K562 (cell line): ENCODE measurements at regions not wholly inside any gene's neighbourhood (a gene's known extent, or its start where the extent isn't known, plus 50 kb on each side); places are given as distances from the start of the nearest gene placed in this dataset.

Source experiments
- JUN ChIP-seq, 2 experiments: sonication (generic) in 1 of 2; formaldehyde crosslinking in 1 of 2; IDR thresholded peaks; 2 replicates each; pipeline versions ENCODE4 v1.6.1 to v1.8.0; 2012 to 2022; ENCODE audit warnings: borderline replicate concordance in 2 of 2, mild to moderate bottlenecking in 2 of 2, improper control_type of control experiment in 1 of 2, low read depth in 1 of 2, low read length in 1 of 2, missing genetic modification reagents in 1 of 2
- POLR2A ChIP-seq: fragments of 450-650 bp; conservative IDR thresholded peaks from 2 replicates; pipeline ENCODE4 v1.6.1; 2016
- TRIM25 ChIP-seq: fragments of 450-650 bp; IDR thresholded peaks from 2 replicates; pipeline ENCODE4 v1.7.0; 2016; ENCODE audit warnings: borderline replicate concordance
- ZNF561 ChIP-seq: fragments of 450-650 bp; formaldehyde crosslinking; conservative IDR thresholded peaks from 2 replicates; pipeline ENCODE4 v1.4.0; 2020; ENCODE audit warnings: mild to moderate bottlenecking, moderate library complexity
- ZNF696 ChIP-seq: fragments of 250-450 bp; sonication (Bioruptor Pico); conservative IDR thresholded peaks from 2 replicates; pipeline ENCODE4 v1.4.0; 2020; ENCODE audit warnings: mild to moderate bottlenecking, moderate library complexity
- TF ChIP-seq, protein P1 (sequence below), 3 experiments: IDR thresholded peaks in 2 of 3; conservative IDR thresholded peaks in 1 of 3; 2 replicates each; pipeline ENCODE4 v1.5.1; 2011 to 2012; ENCODE audit warnings: low read length in 3 of 3, mild to moderate bottlenecking in 3 of 3, control low read depth in 2 of 3, improper control_type of control experiment in 1 of 3, inconsistent platforms in 1 of 3, low read depth in 1 of 3, mixed read lengths in 1 of 3, moderate library complexity in 1 of 3; ENCODE audit not compliant: insufficient read depth in 2 of 3

DNA sequence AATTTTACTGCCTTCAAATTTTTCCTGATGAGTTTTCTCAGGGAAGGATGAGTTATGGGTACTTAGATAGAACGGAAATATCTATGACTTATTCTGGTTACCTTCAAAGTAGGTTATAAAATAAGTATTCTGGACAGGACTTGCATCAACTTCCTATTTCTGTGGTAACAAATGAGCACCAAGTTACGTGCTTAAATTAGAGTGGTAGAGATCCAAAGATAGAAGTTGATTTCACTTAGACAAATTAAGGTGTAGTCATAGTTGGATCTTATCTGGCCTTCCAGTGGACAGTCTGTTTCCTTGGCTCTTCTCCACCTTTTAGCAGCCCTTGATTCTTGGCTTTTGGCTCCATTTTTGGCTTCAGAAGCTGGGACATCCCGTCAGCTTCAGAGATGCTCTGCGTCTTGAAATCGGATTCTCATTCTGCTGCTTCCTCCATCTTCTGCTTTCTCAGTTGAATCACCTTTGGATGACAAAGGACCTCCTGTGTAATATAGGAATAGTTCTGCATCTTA, 109.9 kb downstream of the ZNF518B start:
- no peak for TF ChIP-seq TRIM25
- TF ChIP-seq ZNF561 = no peak
- TF ChIP-seq, protein P1, sequence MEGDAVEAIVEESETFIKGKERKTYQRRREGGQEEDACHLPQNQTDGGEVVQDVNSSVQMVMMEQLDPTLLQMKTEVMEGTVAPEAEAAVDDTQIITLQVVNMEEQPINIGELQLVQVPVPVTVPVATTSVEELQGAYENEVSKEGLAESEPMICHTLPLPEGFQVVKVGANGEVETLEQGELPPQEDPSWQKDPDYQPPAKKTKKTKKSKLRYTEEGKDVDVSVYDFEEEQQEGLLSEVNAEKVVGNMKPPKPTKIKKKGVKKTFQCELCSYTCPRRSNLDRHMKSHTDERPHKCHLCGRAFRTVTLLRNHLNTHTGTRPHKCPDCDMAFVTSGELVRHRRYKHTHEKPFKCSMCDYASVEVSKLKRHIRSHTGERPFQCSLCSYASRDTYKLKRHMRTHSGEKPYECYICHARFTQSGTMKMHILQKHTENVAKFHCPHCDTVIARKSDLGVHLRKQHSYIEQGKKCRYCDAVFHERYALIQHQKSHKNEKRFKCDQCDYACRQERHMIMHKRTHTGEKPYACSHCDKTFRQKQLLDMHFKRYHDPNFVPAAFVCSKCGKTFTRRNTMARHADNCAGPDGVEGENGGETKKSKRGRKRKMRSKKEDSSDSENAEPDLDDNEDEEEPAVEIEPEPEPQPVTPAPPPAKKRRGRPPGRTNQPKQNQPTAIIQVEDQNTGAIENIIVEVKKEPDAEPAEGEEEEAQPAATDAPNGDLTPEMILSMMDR (IDR thresholded peaks at IDR 0.05 in 2 of 3, conservative IDR thresholded peaks at IDR 0.05 in 1 of 3; ENCODE audit: insufficient read depth in 2 of 3, low read depth in 1 of 3, low read length in 3 of 3) = no peak
- no peak for TF ChIP-seq JUN (IDR thresholded peaks at IDR 0.05; ENCODE audit: borderline replicate concordance, low read depth, low read length)
- TF ChIP-seq JUN (CRISPR knock-in tag; IDR thresholded peaks at IDR 0.05; ENCODE audit: borderline replicate concordance) = no peak
- TF ChIP-seq ZNF696 (CRISPR knock-in tag) = no peak
- no peak for TF ChIP-seq POLR2A
